Stimulated activated CD8-positive, alpha-beta memory T cell treated with anti-CD3 and anti-CD28 coated beads, Interleukin-15, amount 100 ng/mL, for 48 hours (primary cell): ENCODE measurements at regions not wholly inside any gene's neighbourhood (a gene's known extent, or its start where the extent isn't known, plus 50 kb on each side); places are given as distances from the start of the nearest gene placed in this dataset.

Source experiments
- DNase-seq, 2 donors: peaks; one replicate each; pipeline ENCODE4 v3.0.0-alpha.2; 2020; ENCODE audit warnings: low read depth in 2 of 2

DNA sequence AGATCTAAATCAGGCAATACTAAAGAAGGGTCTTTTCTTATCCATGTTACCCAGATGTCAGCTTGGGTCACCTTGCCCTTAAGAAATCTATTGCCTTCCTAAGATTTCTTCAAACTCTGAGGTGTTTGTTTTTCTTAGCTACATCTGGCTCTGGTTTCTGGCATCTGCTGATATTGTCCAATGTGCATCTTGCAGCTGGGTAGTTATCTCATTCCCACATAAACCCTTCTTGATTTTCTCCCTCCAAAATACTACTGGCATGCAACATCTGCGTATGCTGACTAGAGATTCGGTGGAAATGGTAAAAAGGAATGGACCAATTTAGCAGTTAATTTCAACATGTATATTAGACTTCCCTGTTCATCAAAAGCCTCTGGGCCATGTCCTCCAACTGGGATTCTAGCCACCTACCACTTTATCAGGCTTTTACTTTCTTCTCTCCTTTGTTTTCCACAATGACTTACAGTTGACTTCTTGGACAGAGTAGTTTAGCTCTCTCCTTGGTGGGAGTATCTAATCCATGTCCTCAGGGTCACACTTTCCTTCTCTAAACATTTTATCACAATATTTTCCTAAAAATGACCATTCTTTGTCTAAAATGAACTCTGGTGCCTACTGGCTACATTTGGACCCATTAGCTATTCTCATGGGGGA, 324.8 kb upstream of the FAR2 start:
- DNase-seq, result no peak

DNA sequence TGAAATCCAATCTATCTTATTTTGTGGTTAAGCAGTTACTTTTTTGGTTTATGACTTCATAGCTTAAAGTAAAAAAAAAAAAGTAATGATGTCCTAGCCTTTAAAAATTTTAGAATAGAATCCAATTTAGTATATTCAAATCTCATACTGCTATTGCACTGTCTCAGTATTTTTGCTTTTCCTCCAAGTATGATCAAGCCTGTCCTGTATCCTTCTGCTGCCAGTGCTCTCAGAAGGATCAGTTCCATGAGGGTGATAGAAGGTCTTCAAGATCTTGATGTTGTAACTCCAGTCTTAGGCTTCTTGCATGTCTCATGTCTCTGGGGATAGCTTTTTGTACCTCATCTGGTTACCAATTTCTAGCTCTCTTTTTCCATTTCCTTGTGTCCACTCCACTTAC, 324.2 kb upstream of the FAR2 start:
- DNase-seq, result no peak

DNA sequence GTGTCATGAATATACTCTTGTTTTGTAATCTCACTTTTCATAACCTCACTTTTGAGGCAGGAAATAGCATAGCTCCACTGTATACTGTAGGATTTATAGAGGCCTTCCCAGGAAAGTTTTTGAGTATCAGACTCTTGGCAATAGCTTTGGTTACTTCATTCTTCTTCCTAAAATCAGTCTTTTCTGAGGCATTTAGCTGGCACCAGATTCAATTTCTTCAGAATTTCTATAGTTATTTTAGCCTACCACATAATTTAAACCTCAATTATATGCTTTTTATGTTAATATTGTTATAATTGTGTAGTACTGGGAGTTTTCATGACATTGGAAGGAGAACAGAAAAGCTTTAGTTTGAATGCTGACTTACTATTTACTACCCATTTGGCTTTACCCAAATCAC, 322.3 kb upstream of the FAR2 start:
- no peak for DNase-seq

DNA sequence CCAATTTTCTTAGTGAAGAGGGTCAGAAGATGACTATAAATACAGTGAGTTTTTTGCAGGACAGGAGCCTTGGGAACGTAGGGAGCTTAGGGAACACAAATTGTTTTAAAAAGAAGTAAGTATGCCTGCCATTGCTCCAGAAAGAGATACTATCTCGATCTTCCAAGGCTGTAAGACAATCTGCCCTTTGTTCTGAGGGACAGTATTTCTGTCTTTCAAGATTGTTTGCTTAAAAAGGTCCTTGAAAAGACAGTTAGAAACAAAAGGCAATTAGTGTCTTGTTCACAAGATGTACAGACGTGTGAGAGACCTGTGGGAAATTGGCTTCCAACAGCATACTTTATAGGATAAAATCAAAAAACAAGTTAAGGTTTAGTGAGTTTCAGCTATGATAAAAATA, 321.2 kb upstream of the FAR2 start:
- DNase-seq, result no peak

DNA sequence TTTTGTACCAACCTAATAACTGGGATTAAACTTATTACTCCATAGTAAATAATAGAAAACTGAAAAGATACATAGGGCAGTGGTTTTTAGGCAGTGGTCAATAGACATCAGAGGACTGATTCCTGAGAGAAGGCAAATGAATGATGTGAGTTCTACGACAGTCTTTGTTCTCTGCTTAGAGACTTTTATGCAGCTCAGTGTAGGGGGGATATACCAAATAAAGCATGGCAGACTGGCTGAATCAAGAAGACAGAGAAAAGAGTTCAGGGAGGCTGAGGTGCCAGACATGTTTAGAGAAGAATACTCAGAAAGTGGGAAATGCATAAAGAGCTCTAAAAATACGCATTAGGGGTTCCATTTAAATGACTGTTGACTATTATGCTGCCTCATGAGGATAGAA, 320.8 kb upstream of the FAR2 start:
- DNase-seq, result no peak

DNA sequence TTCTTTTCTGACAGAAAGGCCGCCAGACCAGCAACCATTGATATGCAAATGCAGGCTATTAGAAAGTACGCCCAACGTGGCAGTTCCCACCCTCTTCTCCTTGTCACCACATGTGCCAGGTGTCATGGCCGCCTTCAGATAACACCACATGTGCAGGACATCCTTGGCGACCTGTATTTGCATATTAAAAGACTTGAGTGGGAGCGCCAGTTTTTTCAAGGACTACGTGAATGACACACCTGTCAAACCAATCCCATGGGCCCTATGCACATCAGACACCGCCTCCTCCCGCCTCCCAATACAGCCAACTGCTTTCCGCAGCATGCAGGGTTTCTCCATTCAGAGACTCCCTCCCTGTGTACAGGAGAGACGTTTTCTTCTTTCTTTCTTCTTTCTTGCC, 318.6 kb upstream of the FAR2 start:
- no peak for DNase-seq

DNA sequence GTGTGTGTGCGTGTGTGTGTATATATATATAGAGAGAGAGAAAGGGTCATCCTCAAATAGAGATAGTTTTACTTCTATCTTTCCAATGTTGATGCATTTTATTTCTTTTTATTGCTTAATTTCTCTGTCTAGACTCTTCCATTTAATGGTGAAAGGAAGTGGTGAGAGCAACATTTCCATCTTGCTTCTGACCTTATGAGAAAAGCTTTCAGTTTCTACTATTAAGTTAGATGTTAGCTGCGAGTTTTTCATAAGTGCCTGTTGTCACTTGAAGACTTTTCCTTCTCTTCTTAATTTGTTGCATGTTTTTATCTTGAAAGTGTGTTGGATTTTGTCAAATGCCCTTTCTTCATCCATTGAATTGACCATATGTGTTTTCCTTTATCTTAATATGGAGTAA, 304.4 kb upstream of the FAR2 start:
- DNase-seq, result no peak

DNA sequence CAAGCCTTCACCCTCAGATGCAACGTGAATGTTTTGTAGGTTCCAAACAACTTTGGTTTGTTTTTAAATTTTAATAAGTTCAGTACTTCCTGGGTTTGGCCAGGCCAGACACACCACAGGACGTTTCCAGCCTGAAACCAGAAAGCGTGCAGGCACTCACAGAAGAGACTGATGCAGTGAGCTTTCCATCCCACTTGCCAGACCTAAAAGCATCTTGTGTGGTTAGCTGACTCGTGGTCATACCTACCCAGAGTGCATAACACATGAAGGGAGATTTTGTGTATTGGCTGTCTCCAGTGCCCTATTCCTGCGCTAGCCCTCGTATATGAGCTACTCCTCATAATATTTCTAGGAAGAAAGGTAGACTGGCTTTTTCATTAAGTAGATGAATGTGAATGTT, 297.3 kb upstream of the FAR2 start:
- DNase-seq, result no peak

DNA sequence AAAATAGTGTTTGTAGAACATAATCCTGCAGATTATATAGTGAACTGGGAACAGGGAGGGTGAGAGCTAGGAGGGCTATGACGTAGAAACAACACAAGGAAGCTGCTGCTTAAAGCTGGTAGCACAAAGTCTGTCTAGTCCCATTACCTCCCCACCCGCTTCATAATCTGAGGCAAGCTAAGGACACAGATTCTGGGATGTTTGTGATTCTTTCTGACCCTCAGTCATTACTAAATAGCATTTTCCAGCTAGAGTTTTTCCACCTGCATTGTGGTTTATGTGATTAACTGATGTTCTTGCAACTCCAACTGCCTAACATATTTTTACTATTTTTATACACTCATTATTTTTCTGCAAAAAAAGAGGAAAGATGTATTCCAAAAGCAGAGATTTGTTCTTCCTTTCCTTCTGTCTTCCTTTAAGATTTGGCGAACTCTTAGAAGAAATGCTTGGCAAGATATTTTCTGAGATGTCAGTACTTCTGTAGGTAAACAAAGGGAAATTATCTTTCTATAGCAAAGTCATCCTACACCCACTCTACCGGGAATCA, 293.2 kb upstream of the FAR2 start:
- no peak for DNase-seq

DNA sequence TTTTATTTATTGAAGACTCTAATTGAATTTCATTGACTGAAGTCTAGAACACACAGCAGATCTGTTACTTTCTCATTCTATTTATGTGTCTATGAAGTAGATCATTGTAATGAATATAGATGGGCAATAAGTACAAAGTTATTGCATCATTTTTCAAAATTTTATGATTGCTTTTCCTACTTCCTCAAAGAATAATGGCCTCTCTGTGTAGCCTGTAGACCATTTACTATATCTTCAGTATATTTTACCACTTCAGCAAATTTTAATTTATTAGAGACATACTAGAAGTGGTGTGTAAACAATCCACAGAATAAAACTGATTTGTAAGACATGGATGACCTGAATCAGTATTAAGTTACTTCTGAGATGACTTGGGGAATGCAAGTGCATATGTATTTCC, 291.7 kb upstream of the FAR2 start:
- DNase-seq, result no peak

DNA sequence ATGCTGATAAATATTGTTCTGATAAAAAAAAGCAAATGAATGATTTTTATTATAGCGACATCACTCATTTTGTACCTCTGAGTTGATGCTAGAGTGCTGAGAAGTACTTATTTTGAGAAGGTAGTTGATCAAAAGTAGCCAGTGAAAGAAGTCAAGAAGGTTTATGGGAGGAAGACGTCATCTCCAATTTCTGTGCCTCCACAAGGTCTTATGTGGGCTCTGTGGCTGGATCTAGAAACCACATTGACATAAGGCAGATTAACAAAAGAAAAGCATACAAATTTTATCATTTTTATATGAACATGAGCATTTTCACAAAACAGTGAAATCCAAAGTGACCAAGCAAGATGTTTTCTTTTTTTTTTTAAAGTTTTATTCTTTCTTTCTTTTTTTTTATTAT, 289.5 kb upstream of the FAR2 start:
- no peak for DNase-seq

DNA sequence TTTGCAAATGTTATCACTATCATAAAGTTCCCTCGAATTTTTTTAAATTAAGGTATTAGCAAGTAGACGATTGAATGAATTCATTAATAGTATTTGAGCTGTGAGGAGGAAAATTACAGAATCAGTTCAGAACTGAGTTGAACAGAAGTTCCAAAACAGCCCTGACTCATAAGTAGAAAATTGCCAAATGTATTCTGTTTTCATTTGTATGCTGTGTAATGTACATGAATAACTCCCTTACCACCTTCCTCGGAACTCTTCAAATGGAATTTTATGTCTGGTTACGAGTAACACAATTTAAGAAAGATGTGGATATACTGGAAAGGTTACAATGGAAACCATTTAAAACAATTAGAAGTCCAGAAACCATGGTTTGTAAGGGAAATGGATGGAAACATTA, 283.3 kb upstream of the FAR2 start:
- no peak for DNase-seq

DNA sequence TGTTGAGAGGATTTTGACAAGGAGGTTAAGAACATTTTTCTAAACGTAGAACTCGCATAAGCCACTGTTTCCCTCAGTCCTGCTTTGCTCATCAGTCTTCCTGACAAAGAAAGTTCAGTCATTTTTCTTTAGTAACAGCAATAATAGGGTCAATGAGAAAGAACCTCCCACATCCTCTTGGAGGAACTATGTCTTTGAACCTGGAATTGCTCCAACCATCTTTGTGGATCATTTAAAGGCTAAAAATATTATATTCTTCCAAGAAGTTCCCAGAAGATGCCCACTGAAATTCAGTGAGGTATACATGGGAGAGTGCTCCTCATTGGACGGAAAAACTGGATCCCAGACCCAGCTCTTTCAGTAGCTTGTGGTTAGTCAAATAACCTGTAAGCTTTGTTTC, 282.8 kb upstream of the FAR2 start:
- no peak for DNase-seq

DNA sequence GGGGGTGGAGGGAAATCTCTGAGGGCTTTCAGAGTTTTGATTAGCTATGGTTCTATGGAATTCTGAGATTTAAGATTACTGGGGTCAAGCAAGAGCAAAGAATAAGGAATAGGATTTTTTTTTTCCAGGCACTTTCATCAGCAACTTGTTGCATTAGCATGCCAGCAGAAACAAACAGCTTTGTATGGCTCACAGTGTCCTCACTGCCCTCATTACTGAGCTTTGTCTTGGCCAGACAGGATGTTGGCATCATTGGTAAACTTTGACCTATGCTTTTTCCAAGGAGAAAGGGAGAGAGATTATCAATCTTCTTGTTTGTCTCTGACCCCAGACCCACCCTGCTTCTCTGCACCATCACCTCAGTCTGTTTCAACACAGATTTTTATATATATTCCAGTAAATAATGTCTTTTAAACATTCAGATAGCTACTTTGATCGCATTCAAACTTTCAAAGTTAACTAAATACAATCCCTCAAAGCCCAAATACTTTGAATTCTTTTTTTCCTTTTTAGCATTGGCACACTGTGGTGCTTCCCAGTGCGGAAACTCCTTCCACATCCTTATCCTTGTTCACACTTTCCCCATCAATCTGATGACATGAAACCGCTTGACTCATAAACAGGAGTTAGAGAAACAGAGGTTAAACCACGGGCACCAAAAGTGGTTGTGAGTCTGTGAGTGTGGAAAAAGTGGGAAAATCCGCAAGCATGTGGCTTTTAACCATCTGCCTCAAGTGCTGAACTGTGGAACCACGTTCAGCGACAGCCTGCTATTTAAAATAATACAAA, 282.2 kb upstream of the FAR2 start:
- no peak for DNase-seq

DNA sequence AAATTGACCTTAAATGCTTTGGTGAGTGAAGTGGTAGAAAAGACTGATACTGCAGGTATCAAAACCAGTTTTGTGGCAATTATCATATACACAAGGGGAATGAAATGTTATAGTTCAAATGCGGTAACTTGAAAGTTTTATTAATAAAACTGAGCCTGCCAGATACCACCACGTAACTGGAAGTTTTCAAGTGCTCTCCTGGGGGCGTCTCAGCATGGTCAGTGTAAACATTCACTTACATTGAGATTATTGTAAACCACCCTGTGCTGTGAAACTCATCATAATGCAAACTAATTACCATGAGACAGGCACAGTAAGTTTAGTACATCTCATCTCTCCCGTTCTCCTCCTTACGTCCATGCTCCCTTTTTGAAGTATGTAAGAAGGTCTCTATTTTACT, 280.7 kb upstream of the FAR2 start:
- no peak for DNase-seq

DNA sequence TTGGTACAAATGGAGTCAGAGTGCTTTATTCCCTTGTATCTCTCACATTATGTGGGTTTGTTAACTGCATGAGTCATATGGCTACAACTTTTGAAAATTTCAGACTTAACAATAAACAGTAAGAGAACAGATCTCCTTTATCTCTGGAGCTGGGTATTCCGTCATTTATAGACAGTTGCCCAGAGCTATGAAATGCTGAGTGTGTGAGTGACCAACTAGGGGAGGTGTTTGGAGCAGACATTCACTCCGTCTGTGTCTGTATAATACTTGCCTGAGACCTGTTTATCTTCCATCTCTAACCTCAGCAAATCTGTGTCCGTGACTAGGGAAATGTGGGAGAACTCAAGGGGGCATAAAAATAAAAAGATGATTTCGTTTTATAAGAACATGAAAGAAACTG, 279.9 kb upstream of the FAR2 start:
- DNase-seq, result no peak

DNA sequence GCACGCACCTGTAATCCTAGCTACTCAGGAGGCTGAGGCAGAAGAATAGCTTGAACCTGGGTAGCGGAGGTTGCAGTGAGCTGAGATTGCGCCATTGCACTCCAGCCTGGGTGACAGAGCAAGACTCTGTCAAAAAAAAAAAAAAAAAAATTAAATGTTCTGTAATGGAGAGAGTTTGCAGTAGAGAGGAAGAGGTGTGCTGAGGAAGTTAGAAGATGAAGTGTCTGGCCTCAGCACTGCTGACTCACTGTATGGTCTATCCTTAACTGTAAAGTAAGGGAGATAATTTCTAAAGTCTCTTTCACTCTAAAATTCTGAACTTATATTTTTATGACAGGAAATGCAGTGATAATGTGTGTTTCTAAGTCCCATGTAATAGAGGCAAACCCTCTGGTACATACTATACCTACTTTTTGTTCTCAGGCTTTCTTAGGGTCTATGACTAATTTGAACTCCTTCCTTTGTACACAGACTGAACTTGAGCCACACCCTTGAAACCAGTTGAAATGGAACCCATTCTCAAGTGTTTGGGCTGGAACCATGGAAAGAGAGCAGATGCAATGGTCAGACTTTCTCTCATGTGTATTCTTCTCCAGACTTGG, 278.1 kb upstream of the FAR2 start:
- no peak for DNase-seq

DNA sequence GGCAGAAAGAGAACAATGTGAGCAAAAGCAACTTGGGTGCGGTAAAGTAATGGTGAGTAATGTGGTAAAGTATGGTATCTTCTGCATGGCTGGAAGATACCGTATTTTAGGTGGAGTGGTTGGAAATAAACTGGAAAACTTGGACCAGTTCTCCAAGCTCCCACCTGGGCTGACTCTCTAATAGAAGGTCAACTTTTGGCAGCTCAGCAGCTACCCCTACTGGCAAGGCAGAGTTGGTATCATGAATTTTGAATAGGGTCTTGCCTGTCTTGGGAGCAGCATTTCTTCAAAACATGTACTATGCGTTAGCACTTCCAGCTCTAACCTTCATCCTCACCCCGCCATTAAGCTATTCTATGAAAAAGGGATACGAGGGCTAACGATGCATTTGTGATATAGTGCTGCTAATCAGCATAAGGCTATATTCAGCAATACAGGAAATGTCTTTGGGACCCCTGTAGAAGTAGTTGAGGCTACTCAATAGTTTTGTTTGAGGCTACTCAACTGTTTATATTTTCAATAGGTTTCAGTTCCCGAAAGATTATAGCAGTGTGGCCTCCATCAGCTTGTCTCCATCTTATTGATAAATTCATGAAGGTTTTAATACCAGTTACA, 276.3 kb upstream of the FAR2 start:
- peak in 1 of 2 donors; percentile 0 for DNase-seq

DNA sequence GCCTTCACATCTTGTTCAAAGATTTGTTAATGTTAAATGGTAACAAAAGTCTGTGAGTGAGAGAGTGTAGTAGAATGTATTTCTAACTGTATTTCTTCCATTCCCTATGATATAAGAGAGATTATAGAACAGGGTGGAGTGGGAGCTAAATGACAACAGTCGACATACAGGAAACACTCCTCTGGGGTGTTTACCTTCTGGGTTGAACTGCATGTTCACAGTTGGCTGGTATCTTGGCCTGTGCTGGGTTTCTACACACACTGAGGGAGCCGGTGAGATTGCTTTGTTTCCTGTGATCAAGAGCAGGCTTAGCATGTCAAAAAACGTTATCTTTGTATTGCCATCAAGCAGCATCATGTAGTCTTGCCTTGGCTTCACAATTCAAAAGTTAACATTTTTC, 274.3 kb upstream of the FAR2 start:
- DNase-seq, result no peak

DNA sequence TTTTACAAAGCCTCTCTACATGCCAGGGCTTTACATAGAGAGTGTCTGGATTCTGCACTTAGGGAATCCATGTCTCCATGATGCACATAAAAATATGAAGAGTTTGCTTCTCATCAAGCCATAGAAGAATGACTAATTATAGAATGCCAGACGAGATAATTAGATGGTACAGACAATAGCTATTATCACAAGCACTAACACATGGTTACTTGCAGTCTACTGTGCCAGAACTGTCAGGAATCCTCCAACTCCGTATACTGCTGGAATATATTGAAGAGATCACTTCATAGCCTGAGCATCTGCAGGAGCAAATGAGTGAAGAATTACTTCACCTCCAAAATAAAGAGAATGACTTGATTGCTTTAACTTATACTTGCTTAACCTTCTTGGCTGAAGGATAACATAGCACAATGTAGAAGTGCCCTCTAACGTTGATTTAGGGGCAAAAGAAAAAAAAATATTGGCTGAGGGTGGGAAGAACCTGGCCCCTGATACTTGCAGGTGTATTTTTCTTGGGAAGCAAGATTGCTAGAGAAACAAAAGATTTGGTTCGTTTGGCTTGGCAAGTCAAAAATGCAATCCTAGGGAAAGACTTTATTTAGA, 272.8 kb upstream of the FAR2 start:
- DNase-seq, result no peak

DNA sequence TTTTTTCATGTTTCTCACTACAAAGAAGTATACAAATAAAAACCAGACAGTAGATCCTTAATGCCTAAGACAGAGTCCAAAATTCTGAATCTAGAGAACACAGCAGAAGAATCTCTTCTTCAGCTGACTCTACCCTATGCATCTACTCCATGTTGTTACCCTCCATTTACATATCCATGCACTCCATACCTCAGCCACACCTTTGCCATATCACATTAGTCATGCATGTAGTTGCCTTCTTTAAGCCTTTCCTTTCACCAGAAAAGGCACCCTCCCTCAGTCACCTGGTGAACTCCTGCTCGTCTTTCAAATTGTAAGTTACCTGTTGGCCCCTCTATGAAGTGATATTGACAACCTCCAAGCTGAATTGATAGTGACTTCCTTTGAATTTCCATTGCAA, 271.2 kb upstream of the FAR2 start:
- DNase-seq, result no peak

DNA sequence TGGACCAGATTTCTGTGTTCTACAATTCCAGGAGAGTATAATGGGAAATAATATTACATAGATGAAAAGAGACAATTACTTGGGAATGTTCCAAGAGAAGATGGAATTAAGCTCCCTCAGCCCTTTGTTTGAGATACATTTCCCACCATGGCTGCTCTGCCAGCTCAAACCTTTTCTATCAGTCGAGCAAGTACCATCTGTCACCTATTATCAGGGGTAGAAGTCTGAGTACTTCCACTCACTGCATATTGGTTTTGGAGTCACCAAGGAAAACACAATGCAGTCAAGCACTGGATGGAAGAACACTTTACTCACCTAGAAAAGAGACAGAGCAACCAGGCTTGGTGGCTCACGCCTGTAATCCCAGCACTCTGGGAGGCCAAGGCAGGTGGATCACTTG, 270.4 kb upstream of the FAR2 start:
- no peak for DNase-seq
